GM10266 (cell line): ENCODE measurements at regions not wholly inside any gene's neighbourhood (a gene's known extent, or its start where the extent isn't known, plus 50 kb on each side); places are given as distances from the start of the nearest gene placed in this dataset.

Experiments used
- DNase-seq: peaks from one replicate; pipeline ENCODE4 v3.0.0; 2012; ENCODE audit errors: extremely low spot score
- CTCF ChIP-seq: IDR thresholded peaks from 2 replicates; pipeline ENCODE4 v1.5.1; 2012; ENCODE audit warnings: mild to moderate bottlenecking, low read depth; ENCODE audit not compliant: control insufficient read depth, insufficient read depth; ENCODE audit errors: missing control alignments

- no peak for DNase-seq
Observed at GRCh38 chr14:65267856-65268255, 144.7 kb upstream of the FUT8 start.

DNA sequence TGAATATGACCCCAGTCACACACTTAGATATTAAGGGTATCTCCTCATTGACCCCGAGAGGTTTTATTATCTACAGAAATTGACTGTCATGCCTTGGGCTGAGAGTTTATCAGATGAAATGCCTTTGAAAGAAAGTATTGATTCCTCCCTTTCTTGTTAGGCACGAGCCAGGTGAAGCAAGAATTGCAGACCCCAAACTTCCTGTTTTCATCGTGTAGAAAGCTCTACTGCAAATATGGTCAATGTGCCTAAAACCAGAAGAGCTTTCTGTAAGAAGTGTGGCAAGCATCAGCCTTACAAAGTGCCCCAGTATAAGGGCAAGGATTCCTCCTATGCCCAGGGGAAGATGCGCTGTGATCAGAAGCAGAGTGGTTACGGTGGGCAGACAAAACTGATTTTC is 143.9 kb upstream of the FUT8 start:
- no peak for TF ChIP-seq CTCF
- no peak for DNase-seq

More at GRCh38 chr14:65267856-65268255, 144.7 kb upstream of the FUT8 start:
- TF ChIP-seq CTCF, result no peak

- DNase-seq, result no peak
- no peak for TF ChIP-seq CTCF
Observed at GRCh38 chr14:65269732-65270131, 142.8 kb upstream of the FUT8 start.

GRCh38 chr14:65277027-65277426 is 135.5 kb upstream of the FUT8 start:
- DNase-seq, result no peak
- TF ChIP-seq CTCF, result no peak

DNA sequence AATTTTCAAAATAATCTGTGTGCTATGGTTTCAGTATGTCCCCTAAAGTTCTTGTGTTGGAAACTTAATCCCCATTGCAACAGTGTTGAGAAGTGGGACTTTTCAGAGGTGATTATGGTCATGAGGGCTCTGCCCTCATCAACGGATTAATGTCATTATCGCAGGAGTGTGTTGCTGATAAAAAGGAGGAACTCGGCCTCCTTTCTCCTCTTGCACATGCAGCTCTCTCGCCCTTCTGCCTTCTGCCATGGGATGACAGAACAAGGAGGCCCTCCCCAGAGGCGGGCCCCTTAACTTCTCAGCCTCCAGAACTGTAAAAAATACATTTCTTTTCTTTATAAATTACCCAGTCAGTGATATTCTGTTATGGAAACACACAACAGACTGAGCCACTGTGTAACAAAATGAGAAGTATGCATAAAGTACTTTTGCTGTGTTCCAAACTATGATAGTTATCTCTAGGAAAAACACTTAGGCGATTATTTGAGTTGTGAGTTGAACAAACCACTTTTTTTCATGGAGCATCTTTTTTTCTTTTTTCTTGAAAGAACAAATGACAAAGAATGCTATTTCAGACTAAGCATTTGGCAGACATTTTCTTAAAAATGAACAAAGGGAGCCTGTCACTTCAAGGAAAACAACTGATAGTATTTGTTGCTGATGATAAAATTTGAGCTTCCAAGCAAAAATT is 134.8 kb upstream of the FUT8 start:
- no peak for TF ChIP-seq CTCF
- no peak for DNase-seq

GRCh38 chr14:65278589-65278988 is 133.9 kb upstream of the FUT8 start:
- no peak for TF ChIP-seq CTCF
- no peak for DNase-seq

- DNase-seq, result no peak
- no peak for TF ChIP-seq CTCF
Observed at GRCh38 chr14:65279510-65279909, 133.0 kb upstream of the FUT8 start.
